Heart left ventricle (tissue), 16 donors: ENCODE measurements at regions not wholly inside any gene's neighbourhood (a gene's known extent, or its start where the extent isn't known, plus 50 kb on each side); places are given as distances from the start of the nearest gene placed in this dataset.

ENCODE experiments used
- ATAC-seq, 4 donors: fragments of 200-7000 bp; cut with Tn5 transposase; one replicate each; pipeline ENCODE4 v1.9.1; 2020 to 2022; ENCODE audit warnings: moderate library complexity in 4 of 4, mild to moderate bottlenecking in 3 of 4, moderate number of reproducible peaks in 1 of 4
- DNase-seq, 5 donors: peaks; one replicate each; pipeline ENCODE4 v3.0.0-alpha.2; 2020
- H3K27ac ChIP-seq, 12 donors: fragments of 200-600 bp; sonication (generic) in 4 of 12; one replicate each; pipeline versions ENCODE4 v1.5.0 to v1.8.0; 2016 to 2022; ENCODE audit warnings: mild to moderate bottlenecking in 2 of 12
- H3K27me3 ChIP-seq, 9 donors: fragments of 200-600 bp; sonication (generic) in 2 of 9; one replicate each; pipeline versions ENCODE4 v1.5.1 to v1.8.0; 2016 to 2022; ENCODE audit warnings: mild to moderate bottlenecking in 3 of 9
- H3K36me3 ChIP-seq, 9 donors: fragments of 200-600 bp; sonication (generic) in 2 of 9; one replicate each; pipeline versions ENCODE4 v1.5.0 to v1.8.0; 2018 to 2022; ENCODE audit warnings: mild to moderate bottlenecking in 2 of 9
- H3K4me1 ChIP-seq, 12 donors: fragments of 200-600 bp; sonication (generic) in 4 of 12; one replicate each; pipeline versions ENCODE4 v1.5.0 to v1.8.0; 2016 to 2022; ENCODE audit warnings: mild to moderate bottlenecking in 3 of 12
- H3K4me3 ChIP-seq, 12 donors: fragments of 200-600 bp; sonication (generic) in 4 of 12; one replicate each; pipeline versions ENCODE4 v1.5.0 to v1.8.0; 2017 to 2022; ENCODE audit warnings: mild to moderate bottlenecking in 9 of 12, moderate library complexity in 4 of 12
- H3K9me3 ChIP-seq, 12 donors: fragments of 200-600 bp; sonication (generic) in 4 of 12; one replicate each; pipeline versions ENCODE4 v1.5.0 to v1.8.0; 2016 to 2022; ENCODE audit warnings: mild to moderate bottlenecking in 1 of 12
- CTCF ChIP-seq, 12 donors: fragments of 200-600 bp; sonication (generic) in 4 of 12; IDR thresholded peaks; one replicate each; pipeline versions ENCODE4 v1.5.0 to v1.8.0; 2018 to 2022; ENCODE audit warnings: antibody characterized with exemption in 12 of 12, mild to moderate bottlenecking in 5 of 12
- POLR2A ChIP-seq, 2 donors: fragments of 450-650 bp; IDR thresholded peaks; one replicate each; pipeline ENCODE4 v1.6.1; 2017; ENCODE audit warnings: antibody characterized with exemption in 2 of 2, mild to moderate bottlenecking in 2 of 2, moderate library complexity in 2 of 2
- WGBS, 4 donors: extraction: QIAGEN DNeasy Blood & Tissue Kit in 2 of 4; methylation state at CpG; one replicate each; pipeline versions ENCODE4 v1.1.5 to v1.1.7; 2013 to 2018; 5-methylcytosine and 5-hydroxymethylcytosine counted together
- intact Hi-C, 10 donors: fragments of 100-400 bp; cut with DNase I; formaldehyde crosslinking; loops; one replicate each; pipeline versions ENCODE4 v1.11.1 to v1.14.2; 2022
- donor health status: ischemic (EF 13 %, LVEDD 7.1; RV severe dilation, severe dysfunction).
- donor health status: healthy with polysubstance abuse.
- donor health status: DM: no; HTN: yes; CAD: no.
- donor health status: DM: no; HTN: no; CAD: no.
- donor health status: ischemic (EF 25% LVEDD 6.9; RV normal size, moderate dysfunction).
- donor health status: ischemic (EF 25% LVEDD 5.7; RV mildly dilated, moderate dysfunction).
- donor health status: healthy.
- donor health status: DM: yes; HTN: yes; CAD: no.
- donor health status: ischemic (EF 35%, LVEDD 5.7; RV mildly dilated, moderate dysfunction).
- donor health status: nonischemic (EF 11% LVEDD 7.7; RV severe dilation, severe dysfunction).
- donor health status: DM: yes; HTN: yes; CAD: no.
- donor health status: PGD.
- donor health status: ischemic (EF 29% LVEDD 5.4; RV normal size, mild dysfunction).
- donor health status: nonischemic (EF 23%, LVEDD 6.1; RV moderate dilation, normal function).

DNA sequence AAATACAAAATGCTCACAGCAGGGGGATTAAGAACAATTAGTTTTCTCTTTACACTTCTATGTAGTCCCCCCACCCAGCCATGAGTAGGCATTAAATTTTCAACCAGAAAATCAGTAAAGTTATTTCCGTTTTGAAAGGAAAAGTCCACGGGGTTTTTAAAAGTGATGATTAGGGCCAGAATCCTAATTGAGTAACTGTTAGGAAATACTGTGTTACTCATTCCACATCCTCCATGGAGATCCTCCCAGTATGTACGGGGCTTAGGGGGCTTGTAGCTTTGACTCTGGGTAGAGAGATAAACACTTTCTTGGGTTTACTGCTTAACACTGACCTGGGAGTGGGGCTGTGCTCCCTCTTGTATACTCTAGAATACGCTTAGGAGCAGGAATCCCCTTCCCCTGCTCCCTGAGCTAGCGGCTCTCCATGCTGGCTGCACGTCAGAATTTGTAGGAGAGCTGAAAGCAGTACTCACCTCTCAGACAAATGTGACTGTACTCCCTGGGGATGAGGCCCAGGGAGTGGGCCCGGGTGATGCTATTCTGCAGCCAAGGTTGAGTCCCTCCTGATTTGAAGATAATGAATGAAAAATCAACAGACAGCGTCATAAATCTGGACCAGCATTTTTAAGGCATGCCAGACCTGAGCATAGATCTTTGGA, 100.5 kb downstream of the SLC4A3 start:
- 51 to 70% (median 66%) methylated on average over 6 to 8 of the region's 8 CpGs for WGBS, 4 donors

GRCh38 chr2:219728991-219729487, 101.6 kb downstream of the SLC4A3 start:
- H3K9me3 ChIP-seq = no peaks in the 10 kb centered on the region
- TF ChIP-seq CTCF (IDR thresholded peaks at IDR 0.05) = no peak
- no peak for TF ChIP-seq POLR2A (IDR thresholded peaks at IDR 0.05)
- no peak overlapping the region for H3K4me3 ChIP-seq
- no peaks in the 10 kb centered on the region for H3K36me3 ChIP-seq
- H3K4me1 ChIP-seq = peaks cover 0 to 11% (median 0%) of the 10 kb centered on the region in 12 donors
- no peak for ATAC-seq
- no peak overlapping the region for H3K27ac ChIP-seq
- no peak for DNase-seq
- intact Hi-C loops = no loop called here
- WGBS, 4 donors = 44 to 51% (median 47%) methylated on average over 9 of the region's 9 CpGs
- H3K27me3 ChIP-seq = no peaks in the 10 kb centered on the region

More for the DNA sequence above, 100.5 kb downstream of the SLC4A3 start:
- intact Hi-C loops = no loop called here
- H3K36me3 ChIP-seq = no peaks in the 10 kb centered on the region
- no peaks in the 10 kb centered on the region for H3K27me3 ChIP-seq
- DNase-seq (no peak), ATAC-seq (peak in 2 of 4 donors; percentile 47 to 52)
- no peaks in the 10 kb centered on the region for H3K9me3 ChIP-seq
- TF ChIP-seq POLR2A (IDR thresholded peaks at IDR 0.05) = no peak
- no peak for TF ChIP-seq CTCF (IDR thresholded peaks at IDR 0.05)
- H3K27ac ChIP-seq = no peak overlapping the region
- no peak overlapping the region for H3K4me3 ChIP-seq
- H3K4me1 ChIP-seq = peaks cover 0 to 11% (median 0%) of the 10 kb centered on the region in 12 donors

- intact Hi-C loops = loop anchor here in 1 of 10 donors (10.0 kb wide), 1 partner anchor 1844 kb away; the partner anchor contains the start of gene EPHA4
Observed at GRCh38 chr2:219731173-219731572, 103.7 kb downstream of the SLC4A3 start.

More at GRCh38 chr2:219731173-219731572, 103.7 kb downstream of the SLC4A3 start:
- TF ChIP-seq POLR2A (IDR thresholded peaks at IDR 0.05) (no peak), CTCF (IDR thresholded peaks at IDR 0.05) (no peak)
- no peak overlapping the region for H3K27ac ChIP-seq
- no peak for DNase-seq
- H3K4me3 ChIP-seq = no peak overlapping the region
- no peaks in the 10 kb centered on the region for H3K9me3 ChIP-seq
- H3K4me1 ChIP-seq = peaks cover 0 to 5% (median 0%) of the 10 kb centered on the region in 12 donors
- H3K36me3 ChIP-seq = no peaks in the 10 kb centered on the region
- ATAC-seq = no peak
- H3K27me3 ChIP-seq = no peaks in the 10 kb centered on the region
- WGBS, 4 donors = 69 to 88% (median 80%) methylated on average over 3 of the region's 3 CpGs
